AG04450 (cell line): ENCODE measurements at regions not wholly inside any gene's neighbourhood (a gene's known extent, or its start where the extent isn't known, plus 50 kb on each side); places are given as distances from the start of the nearest gene placed in this dataset.
"Not testable (repeated sequence)": the region's sequence is repeated elsewhere in the genome, so short reads cannot be mapped to it uniquely, and the experiment has no call there.

Experiments
- CTCF ChIA-PET: fragments of 300-600, 350-600 bp; formaldehyde crosslinking; extraction: SDS; loops from one replicate; lab custom pipeline; 2022; ENCODE audit warnings: antibody characterized with exemption, inconsistent platforms; lab: Charles Lee
- POLR2A ChIA-PET: fragments of 350-600 bp; formaldehyde crosslinking; extraction: SDS; loops from one replicate; lab custom pipeline; 2021; ENCODE audit warnings: antibody characterized with exemption, inconsistent platforms; lab: Yijun Ruan, JAX
- DNase-seq: peaks from one replicate; pipeline ENCODE4 v3.0.0-alpha.2; 2011; ENCODE audit warnings: low read depth, low spot score
- H3K27ac ChIP-seq: one replicate; pipeline ENCODE4 v1.5.1; 2012; ENCODE audit warnings: low read depth, low read length, control low read depth
- H3K27me3 ChIP-seq: one replicate; pipeline ENCODE4 v1.6.0; 2012; ENCODE audit warnings: low read length; ENCODE audit not compliant: control insufficient read depth, insufficient read depth
- H3K4me3 ChIP-seq: 2 replicates; pipeline ENCODE4 v1.5.1; 2011; ENCODE audit warnings: mild to moderate bottlenecking, low read depth, low read length, control low read depth
- H3K9me3 ChIP-seq: 2 replicates; pipeline ENCODE4 v1.5.1; 2012; ENCODE audit warnings: low read length; ENCODE audit not compliant: control insufficient read depth, insufficient read depth
- TF ChIP-seq, protein P1 (sequence below): IDR thresholded peaks from 2 replicates; pipeline ENCODE4 v1.5.1; 2011; ENCODE audit warnings: low read depth, low read length, control low read depth, inconsistent platforms

DNA sequence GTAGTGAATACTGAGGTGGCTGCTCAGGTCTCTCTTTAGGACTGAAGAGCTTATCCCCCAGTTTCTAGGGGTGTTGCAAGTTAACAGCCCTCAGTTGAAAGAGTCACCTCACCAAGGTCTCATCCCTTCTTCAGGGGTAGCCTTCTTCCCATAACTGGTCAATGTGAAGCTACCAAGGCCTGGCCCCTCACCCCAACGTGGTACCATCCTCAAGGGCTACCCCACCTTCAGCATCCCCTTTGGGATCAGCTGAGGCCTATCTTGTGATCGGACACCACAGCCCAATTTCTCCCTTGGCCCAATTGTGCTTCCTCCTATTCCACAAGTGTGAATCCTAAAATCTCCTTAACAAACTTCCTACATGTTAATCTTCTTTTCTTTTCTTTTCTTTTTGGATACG lies 289.5 kb upstream of the MKLN1 start:
- no peaks in the 10 kb centered on the region for H3K9me3 ChIP-seq
- no peak overlapping the region for H3K27ac ChIP-seq
- TF ChIP-seq, protein P1, sequence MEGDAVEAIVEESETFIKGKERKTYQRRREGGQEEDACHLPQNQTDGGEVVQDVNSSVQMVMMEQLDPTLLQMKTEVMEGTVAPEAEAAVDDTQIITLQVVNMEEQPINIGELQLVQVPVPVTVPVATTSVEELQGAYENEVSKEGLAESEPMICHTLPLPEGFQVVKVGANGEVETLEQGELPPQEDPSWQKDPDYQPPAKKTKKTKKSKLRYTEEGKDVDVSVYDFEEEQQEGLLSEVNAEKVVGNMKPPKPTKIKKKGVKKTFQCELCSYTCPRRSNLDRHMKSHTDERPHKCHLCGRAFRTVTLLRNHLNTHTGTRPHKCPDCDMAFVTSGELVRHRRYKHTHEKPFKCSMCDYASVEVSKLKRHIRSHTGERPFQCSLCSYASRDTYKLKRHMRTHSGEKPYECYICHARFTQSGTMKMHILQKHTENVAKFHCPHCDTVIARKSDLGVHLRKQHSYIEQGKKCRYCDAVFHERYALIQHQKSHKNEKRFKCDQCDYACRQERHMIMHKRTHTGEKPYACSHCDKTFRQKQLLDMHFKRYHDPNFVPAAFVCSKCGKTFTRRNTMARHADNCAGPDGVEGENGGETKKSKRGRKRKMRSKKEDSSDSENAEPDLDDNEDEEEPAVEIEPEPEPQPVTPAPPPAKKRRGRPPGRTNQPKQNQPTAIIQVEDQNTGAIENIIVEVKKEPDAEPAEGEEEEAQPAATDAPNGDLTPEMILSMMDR = no peak
- DNase-seq = no peak
- ChIA-PET POLR2A (no interaction called here), CTCF (interaction anchor here (1.0 to 4.8 kb wide), 4 partner anchors 15 to 141 kb away, joined by 3 to 91 read pairs (median 5); no protein-coding TSS in a partner anchor)
- no peaks in the 10 kb centered on the region for H3K27me3 ChIP-seq
- H3K4me3 ChIP-seq = no peak overlapping the region

DNA sequence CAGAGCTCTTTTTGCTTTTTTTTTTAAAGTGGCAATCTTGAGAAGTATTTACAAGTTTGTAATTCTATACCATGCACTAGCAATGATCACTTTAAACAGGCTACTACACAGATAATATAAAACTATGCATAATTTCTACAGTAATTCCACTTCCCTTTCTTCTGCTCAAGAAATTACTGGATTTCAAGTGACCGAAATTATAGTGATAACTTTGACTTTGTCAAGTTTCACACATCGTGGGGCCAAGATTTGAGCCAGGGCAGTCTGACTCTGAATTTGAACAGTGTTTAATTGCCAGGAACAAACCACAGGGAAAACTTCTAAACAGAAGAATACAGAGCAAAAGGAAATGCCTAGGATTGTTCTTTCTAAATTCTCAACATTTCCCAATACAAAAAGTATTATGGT lies 288.3 kb upstream of the MKLN1 start:
- Histone ChIP-seq H3K27me3 (no peaks in the 10 kb centered on the region), H3K27ac (no peak overlapping the region), H3K9me3 (no peaks in the 10 kb centered on the region), H3K4me3 (no peak overlapping the region)
- TF ChIP-seq, protein P1 = no peak
- ChIA-PET CTCF (interaction anchor here (0.6 to 4.8 kb wide), 24 partner anchors 9 to 385 kb away, joined by 3 to 91 read pairs (median 9); no protein-coding TSS in a partner anchor), POLR2A (interaction anchor here (0.6 kb wide), 1 partner anchor 150 kb away, joined by 4 read pairs; no protein-coding TSS in a partner anchor)
- no peak for DNase-seq

DNA sequence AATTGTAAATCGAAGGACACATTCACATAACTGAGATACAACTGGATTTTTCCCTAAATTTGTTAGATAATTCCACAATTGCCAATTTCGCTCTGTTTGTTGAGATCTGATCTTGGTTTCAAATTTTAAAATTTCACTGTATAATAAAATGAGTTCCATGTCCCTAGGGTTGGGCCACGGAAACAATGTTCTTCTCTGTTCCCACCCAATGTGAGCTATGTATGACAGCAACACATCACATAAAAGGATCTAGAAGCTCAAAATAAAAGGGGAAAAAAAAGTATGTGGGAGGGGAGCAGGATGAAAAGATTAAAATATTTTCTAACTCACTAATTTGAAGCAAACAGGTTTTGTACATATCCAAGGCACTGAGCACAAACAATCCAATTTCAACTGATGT lies 287.8 kb upstream of the MKLN1 start:
- Histone ChIP-seq H3K9me3 (no peaks in the 10 kb centered on the region), H3K27ac (no peak overlapping the region), H3K4me3 (no peak overlapping the region), H3K27me3 (no peaks in the 10 kb centered on the region)
- POLR2A ChIA-PET = interaction anchor here (0.7 to 1.4 kb wide), 4 partner anchors 70 to 143 kb away, joined by 4 to 8 read pairs (median 4); no protein-coding TSS in a partner anchor
- TF ChIP-seq, protein P1 = no peak
- CTCF ChIA-PET = interaction anchor here (0.7 to 4.8 kb wide), 47 partner anchors 8 to 422 kb away, joined by 3 to 91 read pairs (median 6); no protein-coding TSS in a partner anchor
- DNase-seq = no peak

DNA sequence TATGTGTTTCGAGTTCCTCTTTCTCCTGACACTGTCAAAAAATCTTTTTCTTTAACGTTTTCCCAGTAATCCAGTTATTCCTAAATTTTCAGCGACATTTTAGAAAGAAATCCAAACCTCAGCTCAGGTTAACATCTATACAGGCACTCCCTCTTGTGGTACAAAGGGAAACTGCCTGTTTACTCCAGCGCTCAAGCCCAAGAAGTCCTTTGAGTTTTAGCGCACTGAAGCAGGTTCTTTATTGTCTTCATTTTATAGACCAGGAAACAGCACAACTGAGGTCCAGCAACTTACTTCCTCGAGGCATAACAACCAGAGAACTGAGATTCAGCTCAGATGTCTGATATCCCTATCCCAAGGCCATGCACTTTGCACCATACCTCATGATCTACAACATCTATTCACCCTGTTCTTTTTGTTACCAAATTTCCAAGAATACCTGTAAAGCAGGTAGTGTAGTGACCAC lies 287.2 kb upstream of the MKLN1 start:
- Histone ChIP-seq H3K27me3 (no peaks in the 10 kb centered on the region), H3K4me3 (no peak overlapping the region), H3K9me3 (no peaks in the 10 kb centered on the region), H3K27ac (no peak overlapping the region)
- peak; percentile 48 for DNase-seq
- ChIA-PET CTCF (interaction anchor here (0.6 to 4.8 kb wide), 55 partner anchors 8 to 422 kb away, joined by 3 to 91 read pairs (median 5); no protein-coding TSS in a partner anchor), POLR2A (interaction anchor here (0.7 to 1.4 kb wide), 6 partner anchors 69 to 146 kb away, joined by 3 to 8 read pairs (median 4); no protein-coding TSS in a partner anchor)
- TF ChIP-seq, protein P1 = peak; percentile 94

DNA sequence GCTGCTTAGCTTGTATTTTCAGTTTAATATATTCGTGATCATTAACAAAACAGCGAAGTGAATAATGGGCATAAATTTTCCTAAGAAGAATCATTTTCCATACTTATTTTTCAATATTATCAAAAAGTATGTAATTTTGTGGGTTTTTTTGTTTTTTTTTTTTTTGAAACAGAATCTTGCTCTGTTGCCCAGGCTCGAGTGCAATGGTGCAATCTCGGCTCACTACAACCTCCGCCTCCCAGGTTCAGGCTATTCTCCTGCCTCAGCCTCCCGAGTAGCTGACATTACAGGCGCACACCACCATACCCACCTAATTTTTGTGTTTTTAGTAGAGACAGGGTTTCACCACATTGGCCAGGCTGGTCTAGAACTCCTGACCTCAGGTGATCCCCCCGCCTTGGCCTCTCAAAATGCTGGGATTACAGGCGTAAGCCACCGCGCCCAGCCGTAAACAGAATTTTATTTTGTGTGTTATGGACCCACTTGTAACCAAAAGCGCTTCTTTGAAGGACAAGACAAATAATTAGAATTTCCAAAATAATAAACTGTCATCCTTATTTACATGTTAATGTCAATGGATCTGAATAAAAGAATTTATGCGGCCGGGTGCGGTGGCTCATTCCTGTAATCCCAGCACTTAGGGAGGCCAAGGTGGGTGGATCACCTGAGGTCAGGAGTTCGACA lies 286.5 kb upstream of the MKLN1 start:
- H3K9me3 ChIP-seq, H3K27ac ChIP-seq, H3K4me3 ChIP-seq, DNase-seq, H3K27me3 ChIP-seq: not testable (repeated sequence)
- ChIA-PET POLR2A (interaction anchor here (0.7 to 1.4 kb wide), 4 partner anchors 100 to 147 kb away, joined by 3 to 8 read pairs (median 5); no protein-coding TSS in a partner anchor), CTCF (interaction anchor here (0.6 to 4.8 kb wide), 42 partner anchors 7 to 421 kb away, joined by 3 to 91 read pairs (median 5); no protein-coding TSS in a partner anchor)
